SW480 (cell line): ENCODE measurements at regions not wholly inside any gene's neighbourhood (a gene's known extent, or its start where the extent isn't known, plus 50 kb on each side); places are given as distances from the start of the nearest gene placed in this dataset.

ENCODE experiments used
- DNase-seq: peaks from one replicate; pipeline ENCODE4 v3.0.0-alpha.2; 2016; ENCODE audit warnings: low spot score

DNA sequence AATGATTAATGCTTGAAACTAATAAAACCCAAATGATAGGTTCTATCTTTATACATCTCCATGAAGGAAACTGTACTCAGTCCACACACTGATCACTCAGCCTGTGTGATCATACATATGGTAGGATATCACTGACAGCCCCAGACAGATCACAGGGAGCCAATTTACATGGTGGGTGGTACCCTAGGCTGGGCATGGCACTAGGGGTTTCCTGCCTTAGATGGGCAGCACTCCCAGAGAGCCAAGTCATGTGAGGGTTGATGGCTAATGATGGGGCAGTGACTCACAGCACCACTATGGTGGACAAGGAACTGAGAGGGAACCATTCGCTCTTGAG, 89.6 kb upstream of the PTPRR start:
- no peak for DNase-seq

DNA sequence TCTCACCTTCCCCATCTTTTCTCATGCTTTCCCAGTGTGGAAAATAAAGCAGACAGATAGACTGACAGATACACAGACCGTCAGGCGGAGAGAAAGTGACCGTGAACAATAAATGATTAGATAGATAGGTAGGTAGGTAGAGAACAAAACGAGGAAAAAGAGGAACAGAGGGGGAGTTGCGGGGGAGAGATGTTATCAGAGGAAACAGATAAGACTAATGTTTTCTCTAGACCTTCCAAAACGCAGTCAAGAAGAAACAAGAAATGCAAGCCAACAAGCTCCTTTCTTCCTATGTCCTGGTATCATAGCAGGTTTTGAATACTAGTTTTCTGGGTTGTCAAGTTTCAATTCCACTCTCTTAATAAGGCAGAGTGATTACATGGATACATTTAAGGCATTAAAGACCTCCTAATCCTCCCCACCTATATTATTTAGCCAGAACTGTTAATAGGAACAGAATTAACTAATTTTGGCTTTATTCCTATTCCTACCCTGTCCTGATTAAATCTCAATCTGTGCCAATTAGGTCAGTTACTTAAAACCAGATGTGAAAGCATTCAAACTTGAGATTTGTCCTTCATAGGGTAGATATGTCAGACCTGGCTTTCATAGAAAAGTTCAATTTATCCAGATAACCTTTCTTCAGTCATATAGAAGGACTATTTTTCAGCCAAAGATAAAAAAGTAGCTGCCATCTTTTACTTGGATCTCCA, 89.0 kb upstream of the PTPRR start:
- DNase-seq = no peak

- no peak for DNase-seq
Measured at GRCh38 chr12:71008616-71009015, 88.1 kb upstream of the PTPRR start.

DNA sequence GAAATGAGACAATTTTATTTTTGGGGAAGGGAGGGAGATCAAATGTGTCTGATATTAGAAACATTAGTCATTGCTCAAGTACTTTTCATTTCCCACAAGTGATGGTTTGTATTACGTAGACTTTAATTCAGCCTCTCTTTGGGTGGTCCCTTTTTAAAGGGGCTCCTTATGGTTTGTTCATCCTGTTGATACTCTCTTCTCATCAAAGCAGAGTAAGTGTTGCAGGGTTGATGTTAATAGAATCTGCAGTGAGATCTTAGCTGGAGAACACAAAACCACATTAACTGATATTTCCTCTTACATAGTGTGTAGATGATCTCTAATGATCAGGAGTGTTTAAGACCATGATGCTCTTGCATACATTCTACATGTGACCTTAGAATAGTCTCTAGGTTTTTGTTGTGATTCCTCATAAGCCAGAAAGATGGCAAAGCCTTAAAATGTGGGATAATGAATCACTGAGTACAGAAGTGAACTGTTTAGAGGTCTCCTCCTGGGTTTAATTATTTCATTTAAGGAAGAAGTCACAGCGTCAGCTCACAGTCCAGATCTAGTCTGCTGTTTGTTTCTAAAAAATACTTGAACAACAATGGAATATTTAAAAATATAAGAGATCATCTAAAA, 87.4 kb upstream of the PTPRR start:
- no peak for DNase-seq

DNA sequence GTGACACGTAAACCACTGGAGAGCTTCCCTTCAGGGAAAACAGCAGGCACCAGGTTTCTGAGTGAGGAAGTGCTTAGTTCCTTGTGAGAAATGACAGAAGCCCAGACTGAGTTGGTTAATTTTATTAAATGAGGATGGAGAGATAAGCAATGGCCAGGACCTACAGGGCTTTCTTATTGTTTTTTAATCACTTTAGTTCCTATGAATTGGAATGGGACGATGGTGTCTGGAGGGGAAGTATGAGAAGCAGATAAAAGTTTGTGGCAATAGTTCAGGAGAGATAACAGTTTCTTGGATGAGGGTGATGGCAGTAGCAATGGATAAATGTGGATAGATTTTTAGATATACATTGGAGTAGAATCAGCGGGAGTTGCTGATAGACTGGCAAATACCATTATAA, 86.5 kb upstream of the PTPRR start:
- DNase-seq = no peak

DNA sequence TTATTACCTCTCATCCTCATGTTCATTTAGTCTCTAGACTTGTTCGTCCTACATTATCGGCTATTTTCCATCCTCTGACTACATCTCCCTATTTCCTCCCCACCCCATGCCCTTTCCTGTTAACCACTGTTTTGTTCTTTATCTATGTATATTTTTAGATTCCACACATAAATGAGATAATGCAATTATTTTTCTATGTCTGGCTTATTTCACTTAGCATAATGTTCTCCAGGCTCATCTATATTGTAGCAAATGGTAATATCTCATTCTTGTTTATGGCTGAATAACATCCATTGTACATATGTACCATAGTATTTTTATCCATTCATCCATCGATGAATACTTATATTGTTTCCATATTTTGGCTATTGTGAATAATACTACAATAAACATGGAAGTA, 84.6 kb upstream of the PTPRR start:
- DNase-seq = no peak

- DNase-seq = no peak
Measured at GRCh38 chr12:71004578-71004977, 84.0 kb upstream of the PTPRR start.

- no peak for DNase-seq
Measured at GRCh38 chr12:71000748-71001147, 80.2 kb upstream of the PTPRR start.

DNA sequence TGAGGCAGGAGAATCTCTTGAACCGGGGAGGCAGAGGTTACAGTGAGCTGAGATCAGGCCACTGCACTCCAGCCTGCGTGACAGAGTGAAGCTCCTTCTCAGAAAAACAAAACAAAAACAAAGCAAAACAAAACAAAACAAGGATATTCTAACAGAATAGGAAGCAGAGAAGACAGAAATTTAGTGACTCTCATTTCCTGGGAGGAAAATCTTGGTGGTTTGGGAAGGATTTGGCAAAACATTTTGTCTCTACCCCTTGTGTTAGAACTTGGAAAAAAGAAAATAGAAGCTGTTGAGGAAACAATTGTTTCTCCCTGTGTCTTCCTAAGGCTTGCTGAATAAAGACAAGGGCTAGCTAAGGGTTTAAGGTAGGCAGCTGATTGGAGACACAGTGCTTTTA, 79.7 kb upstream of the PTPRR start:
- DNase-seq = no peak

DNA sequence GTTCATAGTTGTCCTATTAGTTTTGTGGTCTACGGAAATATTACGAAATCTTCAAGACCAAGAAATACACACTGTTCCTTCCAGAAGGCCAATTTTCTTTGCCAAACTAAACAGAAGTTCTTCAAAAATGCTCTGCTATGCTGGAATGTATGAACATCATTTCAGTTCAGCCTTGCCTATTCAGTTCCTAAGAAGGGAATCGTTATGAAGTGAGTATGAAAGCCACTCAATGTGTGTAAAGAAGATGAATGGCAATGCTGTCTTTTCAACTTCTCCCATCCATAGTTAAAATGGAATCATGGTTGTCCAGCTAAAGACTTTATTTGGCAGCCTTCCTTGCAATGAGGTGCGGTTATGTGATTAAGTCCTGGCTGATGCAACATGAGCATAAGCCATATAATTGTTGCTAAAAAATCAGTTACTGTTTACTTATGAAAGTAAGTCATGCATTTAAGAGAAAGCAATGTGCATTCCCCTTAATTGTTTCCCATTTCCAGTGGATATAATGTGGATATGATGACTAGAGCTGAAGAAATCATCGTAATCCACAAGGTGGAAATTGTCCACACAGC, 73.8 kb upstream of the PTPRR start:
- no peak for DNase-seq

- DNase-seq = no peak
Measured at GRCh38 chr12:70989232-70989631, 68.7 kb upstream of the PTPRR start.

DNA sequence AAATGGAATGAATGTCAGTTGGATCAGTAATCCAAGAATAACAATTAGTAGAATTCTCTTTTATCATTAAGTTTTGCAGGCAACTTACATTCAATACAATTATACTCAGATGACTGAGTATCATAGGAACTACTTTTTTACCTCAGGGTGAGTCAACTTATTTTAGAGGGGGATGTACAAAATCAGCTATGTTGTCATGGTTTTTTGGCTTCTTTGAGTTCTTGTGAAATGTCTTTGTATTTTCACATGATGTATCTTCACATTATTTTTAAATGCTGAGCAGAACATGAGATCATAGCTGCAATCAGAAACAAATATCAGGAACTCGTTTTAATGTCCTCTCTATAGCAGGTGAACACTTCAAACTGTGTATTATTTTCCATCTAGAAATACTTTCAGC, 65.3 kb upstream of the PTPRR start:
- no peak for DNase-seq

GRCh38 chr12:70983692-70984091, 63.2 kb upstream of the PTPRR start:
- no peak for DNase-seq

DNA sequence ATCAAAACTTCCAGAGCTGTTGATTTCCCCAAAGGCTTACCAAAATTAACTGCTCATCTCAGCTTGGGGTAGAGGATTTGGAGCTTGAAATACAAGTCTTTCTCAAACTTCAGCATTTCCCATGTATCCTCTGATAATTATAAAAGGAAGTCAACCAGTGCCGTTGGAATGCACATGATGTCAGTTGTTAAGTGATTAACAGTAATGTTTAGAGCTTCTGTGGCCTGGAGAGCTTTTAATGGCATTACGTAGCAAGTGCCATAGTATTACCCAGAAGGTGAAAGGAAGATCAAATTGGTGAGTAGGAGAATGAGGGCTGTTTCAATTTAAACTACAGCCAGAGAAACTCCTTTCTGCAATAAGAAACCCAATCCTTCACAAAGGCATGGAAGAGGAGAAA, 62.5 kb upstream of the PTPRR start:
- no peak for DNase-seq

GRCh38 chr12:70982286-70982685, 61.7 kb upstream of the PTPRR start:
- no peak for DNase-seq

GRCh38 chr12:70971001-70971794, 50.7 kb upstream of the PTPRR start:
- no peak for DNase-seq
